Activated CD8-positive, alpha-beta memory T cell treated with anti-CD3 and anti-CD28 coated beads, Interleukin-2, amount 50 U/mL, for 24 hours (primary cell): ENCODE measurements at regions not wholly inside any gene's neighbourhood (a gene's known extent, or its start where the extent isn't known, plus 50 kb on each side); places are given as distances from the start of the nearest gene placed in this dataset.

Experiments
- DNase-seq: peaks from one replicate; pipeline ENCODE4 v3.0.0-alpha.2; 2020; ENCODE audit errors: extremely low read depth

DNA sequence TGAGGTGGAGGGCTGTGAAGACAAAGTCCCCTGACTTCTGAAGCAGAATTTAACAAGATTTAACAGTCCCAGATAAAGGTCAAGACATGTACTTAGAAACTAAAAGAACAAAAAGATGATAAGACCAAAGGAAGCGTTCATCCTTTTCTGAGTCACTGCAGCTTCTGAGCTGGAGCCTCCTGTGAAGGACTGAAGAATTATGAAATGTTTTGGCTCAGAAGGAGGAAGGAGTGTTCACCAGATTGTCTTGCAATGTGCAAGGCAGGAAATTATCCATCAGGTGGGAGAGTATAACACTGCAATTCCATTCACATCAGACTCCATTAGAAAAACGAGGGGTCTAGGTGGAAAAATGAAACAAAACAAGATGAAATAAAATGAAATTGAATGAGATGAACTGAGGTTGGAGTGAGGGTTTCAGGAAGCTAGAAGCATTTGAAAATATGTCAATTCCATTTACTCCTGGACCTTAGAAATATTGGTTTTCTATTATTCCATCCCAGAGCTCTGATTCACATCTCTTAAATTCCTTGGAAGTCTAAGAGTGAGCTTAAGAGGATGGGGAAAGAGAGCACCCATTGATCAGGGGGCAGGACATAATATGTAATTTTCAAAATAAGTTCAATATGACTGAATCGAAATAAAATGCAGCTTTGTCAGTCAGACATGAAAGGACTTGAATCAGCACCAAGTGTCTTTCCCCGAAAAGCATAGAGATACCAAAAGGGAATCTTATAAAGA, 186.1 kb upstream of the LNX1 start:
- no peak for DNase-seq

DNA sequence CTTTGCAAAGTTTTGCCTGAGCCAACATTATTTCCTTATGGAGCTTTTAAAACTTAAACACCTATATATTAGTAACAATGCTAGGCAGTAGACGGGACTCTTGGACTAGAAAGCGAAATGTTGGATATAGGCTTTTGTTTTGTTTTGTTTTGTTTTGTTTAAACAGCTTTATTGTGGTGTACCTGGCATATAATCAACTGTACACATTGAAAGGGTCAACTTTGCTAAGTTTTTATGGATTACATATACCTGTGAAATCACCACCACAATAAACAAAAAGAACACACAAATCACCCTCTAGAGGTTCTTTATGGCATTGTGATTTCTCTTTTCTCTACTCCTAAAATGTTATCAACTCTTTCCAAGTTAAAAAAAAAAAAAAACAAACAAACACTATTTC, 184.9 kb upstream of the LNX1 start:
- no peak for DNase-seq

DNA sequence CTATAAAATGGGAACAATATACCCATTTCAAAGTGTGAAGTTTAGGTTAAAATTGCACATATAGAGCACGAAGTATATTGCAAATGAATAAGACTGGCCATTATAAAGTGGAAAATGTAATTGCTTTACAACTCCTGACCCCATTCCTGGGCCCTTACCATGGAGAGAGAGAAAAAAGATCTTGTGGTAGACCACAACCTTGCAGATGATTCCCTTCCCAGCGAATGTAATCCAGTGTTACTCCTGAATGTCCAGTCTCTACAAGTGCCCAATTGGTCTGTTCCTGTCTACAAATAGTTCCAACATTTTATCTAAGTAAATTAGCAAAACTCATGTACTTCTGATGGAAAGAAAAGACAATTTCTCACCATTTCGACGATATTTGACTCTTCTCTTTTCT, 184.1 kb upstream of the LNX1 start:
- DNase-seq = no peak

DNA sequence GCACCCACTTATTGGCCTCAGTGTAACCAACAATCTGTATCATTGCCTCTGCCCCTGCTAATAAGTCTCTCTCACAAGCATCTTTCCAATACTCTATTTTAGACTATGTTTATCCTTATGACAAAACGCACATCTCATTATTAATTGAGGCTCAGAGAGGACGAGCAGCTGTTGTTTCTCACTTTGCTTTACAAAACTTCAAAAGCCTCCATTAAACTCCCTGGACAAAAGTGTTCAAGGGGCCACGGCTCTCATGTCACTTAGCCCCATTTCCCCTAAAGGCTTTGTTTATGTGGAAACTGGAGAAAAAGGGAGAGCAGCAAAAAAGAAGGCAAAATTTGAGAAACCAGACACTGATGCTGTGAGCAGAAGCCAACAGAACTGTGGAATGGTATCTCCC, 180.0 kb upstream of the LNX1 start:
- no peak for DNase-seq

DNA sequence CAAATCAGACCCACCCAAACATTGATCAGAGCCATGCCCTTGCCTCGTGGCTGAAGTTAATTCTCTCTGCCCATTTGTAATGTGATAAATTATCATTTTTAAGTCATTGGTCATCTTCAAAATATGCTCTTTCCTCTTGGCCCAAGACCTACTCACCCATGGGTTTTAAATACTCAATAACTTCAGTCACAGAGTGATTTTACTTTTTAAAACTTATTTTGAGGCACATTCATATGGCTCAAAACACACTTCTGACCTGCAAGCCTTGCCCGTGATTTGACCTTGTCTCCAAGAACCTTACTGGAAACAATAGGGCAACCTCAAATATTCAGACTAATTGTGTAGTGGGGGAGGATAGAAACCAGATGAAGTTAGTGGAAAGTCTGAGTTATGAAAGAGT, 176.2 kb upstream of the LNX1 start:
- no peak for DNase-seq

DNA sequence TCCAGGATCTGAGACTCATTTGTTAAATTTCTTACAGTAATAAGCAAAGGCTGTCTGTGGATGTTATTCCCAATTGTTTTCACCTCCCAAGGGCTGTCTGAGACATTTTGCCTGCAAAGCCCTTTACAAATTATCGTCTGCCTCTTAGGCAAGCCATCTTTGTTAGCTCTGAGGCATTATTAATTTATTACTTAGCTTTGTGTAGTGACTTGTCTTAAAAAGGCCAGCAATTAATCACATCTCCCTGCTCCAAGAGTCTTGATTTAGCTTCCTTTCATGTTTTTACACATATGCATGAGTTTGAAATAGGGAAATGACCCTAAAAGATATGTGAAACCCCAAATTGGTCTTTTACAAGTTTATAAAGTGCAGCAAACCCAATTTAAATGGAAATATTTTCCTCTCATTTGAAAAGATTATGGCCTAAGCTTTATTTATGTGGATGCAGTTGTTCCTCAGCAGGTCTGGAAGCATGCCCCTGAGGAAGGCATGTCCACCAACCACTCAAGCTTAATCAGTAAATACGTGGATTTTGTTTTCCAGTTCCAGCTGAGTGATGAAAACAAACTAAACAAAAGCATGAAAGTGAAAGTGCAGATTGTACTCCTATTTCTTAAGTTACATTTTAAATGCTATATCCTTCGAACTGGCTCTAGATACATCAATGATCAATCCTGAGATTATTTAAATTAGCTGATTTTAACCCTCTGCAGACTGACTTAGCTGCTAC, 173.6 kb upstream of the LNX1 start:
- DNase-seq = no peak

DNA sequence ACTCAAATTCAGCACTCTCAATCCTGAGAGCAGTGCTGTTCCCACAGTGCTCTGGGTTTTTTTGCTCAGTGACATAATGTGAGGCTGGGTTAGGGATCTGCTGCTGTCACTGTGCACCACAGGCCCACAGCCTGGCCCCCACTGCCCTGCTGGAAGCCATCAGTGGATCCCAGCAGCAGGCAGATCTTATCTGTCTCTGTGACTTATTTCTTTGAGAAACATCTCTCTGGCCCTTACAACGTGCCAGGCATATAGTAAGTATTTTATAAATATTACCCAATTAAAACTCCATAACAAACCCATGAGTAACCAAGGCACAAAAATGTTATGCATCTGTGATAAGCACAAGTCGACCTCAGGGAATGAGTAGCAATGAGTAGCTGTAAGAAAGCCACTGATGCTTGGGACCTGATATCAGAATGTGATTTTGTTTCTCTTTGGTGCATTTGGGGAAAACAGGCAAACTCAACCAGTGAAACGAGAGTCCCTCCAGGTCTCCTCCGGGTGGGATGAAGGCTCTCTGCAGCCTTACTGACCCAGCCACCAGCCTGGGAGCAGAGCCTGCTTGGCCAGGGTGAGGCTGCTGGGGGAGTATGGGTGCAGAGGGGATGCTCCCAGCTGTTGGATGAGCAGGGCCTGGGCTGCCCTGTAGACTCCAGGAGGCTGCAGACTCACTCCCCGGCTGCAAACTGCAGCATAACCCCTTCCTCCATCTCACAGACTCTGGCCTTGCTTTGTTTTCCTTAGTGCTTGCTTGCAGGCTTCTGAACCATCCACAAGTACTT, 172.7 kb upstream of the LNX1 start:
- DNase-seq = no peak

DNA sequence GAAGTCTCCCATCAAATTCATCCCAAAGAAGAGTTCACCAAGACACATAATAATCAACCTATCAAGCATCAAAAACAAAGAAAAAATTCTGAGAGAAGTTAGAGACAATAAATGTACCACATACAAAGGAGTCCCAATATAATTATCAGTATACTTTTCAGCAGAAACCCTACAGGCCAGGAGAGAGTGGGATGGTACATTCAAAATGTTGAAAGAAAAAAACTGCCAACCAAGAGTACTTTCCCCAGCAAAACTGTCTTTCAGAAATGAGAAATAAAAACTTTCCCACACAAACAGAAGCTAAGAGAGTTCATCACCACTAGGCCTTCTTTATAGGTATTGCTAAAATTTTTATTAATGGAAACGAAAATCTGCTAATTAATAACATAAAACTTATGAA, 164.4 kb upstream of the LNX1 start:
- DNase-seq = no peak

DNA sequence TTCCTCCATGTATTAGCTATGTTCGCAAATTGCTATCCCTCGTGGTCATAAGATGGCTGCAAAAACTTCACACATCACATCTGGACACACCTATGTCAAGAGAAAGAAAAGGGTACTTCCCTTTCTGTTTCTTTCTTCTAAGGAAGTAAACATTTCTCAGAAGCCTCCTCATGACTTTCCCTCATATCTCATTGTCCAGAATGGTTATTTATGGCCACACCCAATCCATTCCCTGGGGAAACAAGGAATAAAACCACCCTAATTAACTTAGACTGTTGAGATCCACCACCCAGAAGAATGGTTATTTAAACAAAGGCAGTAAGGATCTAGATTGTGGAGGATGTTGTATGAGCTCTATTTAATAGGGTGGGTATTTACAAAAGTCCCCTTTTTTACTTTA, 160.8 kb upstream of the LNX1 start:
- DNase-seq = no peak

DNA sequence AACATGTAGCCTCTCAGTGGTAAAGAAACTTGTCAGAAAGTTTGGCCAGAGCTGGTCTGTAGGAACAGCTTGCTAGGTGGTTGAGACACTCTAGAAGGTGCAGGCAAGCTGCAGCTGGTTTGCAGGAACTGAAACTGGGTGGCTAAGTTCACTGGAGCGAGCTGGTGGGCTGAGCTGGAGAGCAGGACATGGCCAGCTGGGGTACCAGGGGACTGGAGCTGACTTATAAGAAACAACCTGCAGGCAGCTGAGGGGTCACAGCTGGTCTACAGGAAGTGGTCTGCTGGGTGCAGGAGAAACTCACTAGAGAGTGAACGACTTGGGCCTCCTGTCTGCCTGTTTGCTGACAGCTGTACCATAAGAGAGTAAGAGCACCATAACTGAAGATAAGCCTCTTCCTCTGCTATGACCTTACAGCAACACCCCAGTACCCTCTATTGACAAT, 157.1 kb upstream of the LNX1 start:
- DNase-seq = no peak

DNA sequence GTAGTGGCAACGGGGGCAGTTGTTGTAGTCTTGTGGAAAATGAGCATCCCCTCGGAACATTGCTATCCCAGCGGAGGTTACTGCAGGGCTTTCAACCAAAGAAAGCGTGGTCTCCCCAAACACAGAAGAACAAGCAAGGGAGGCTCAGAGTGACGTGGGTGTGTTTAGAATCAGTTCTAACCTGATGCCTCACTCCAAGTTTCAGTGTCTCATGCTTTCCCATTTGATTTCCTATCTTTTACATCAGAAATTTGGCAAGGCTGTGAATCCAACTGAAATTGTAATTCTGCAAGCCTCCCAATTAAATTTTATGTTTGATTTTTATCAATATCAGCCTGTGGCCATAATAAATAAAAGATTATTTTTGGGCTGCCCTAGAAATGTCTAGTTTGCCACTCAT, 156.1 kb upstream of the LNX1 start:
- DNase-seq = no peak

DNA sequence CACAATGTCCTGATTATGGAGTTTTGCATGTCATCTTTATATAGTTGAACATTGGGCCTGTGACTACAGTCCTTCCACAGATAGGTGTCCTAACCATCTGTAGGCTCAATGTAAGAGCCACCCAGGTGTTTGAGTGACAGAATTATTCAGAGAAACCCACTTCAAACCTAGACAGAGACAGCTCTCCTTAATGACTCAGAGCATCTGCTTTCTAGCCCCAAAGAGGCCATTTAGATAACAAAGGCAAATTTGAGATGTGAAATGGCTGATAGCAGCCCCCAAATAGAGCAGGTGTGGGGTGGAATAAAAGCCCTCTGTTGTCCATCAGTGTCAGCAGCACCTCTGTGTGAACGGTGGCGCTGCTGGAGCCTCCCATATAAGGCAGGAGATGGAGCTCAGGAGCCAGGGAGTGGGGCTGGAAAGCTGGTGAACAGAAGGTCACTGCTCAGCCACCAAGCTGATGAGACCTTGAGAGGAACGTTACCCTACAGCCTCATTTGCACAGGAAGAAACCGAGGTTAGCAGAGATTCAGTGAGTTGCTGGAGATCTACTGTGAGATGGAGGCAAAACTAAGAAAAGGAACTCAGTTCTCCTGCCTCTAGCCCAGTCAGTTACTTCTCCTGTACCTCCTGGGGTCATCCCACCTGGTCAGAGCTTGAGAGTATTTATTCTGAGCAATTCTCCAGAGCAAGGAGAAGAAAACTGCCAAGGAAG, 153.3 kb upstream of the LNX1 start:
- no peak for DNase-seq

DNA sequence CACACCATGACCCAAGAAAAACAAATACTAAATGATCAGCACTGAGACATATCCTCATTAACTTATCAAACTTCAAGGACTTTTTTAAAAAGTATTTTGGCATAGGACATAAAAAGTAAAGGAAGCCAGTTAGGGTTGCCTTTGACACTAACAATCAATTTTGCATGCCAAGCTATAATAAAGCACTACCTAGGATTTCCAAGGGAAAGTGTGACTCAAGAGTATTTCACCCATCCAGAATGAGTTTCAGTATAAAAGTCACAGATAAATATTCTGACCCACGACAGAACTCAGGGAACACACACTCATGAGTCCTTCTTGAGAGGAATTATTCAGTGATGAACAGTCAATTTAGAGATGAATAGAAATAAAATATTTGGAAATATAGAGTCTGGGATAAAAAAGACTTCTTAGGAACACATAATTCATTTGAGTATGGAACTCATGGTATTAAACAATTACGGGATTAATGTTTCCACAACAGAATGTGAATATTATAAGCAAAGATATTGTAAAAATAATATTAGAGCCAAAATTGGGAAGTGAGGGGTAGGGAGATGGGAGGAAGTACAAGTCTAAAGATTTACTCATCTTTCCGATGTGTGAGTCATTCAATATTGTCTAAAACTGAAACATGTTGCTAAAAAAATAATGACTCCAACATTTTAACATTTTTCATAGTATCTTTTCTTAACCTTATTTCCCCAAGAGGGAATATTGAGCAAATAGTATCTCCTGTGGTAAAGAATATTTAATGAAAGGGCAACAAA, 143.5 kb upstream of the LNX1 start:
- no peak for DNase-seq

DNA sequence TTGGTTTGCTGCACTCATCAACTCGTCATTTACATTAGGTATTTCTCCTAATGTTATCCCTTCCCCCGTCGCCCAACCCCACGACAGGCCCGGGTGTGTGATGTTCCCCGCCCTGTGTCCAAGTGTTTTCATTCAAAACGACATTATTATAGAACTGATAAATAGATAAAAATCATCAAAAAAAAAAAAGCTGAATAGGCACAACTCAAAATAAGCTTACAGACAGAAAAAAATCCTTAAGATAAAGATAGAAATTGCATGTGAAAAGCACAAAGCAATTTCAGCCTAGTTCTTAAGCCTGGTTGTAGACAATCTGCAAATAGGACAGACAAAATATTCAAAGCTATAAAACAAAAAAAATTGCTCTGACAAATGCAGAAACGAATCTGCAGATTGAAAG, 142.9 kb upstream of the LNX1 start:
- DNase-seq = no peak

DNA sequence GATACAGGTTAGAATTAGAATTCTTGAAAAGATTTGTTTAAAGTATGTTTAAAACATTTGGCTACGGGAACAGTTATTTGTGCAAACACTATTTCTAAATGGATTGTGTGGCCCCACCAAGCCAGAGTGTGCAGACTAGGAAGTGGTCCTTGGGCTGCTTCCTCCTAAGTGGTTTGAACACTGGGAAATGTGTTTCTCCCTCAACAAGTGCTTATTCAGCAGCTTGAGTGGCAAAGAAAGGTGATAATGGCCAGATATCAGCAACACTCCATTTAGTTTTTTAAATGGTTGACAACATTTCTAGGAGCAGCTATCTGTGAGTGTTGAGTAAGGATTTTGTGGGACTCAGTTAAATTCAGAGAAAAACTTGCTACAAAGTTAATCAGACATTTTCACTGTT, 141.4 kb upstream of the LNX1 start:
- DNase-seq = no peak

DNA sequence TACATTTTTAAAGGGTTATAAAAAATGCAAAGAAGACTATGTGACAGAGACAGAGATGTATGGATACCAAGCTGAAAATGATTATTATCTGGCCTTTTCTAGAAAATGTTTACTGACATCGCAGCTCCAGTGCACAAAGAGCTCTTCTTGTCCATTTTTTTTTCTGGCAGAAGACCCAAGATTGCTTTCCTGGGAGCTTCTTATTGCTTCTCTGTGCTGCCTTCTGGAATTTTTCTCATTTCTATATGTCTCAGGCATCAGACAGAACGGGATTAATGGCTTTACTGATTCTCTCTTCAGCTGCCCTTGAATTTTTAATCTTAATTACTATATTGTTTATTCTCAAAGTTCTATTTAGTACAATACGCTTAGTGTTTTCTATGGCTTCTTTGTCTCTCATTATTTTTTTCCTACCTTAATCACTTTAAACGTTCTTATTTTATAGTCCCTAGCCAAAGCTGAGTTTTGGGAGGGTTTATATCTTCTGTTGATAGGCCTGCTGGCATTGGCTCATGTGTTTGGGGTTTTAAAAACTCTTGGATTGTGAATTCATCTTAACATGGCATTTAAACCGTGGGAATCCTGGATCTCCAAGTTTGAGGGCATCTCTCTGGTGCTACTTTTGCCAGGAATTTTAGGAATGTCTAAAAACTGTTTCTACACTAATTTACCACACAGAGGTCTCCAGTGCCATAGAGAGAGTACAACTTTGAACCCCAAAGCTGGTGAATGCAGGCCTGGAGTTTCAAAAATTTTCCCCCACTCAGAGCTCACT, 138.9 kb upstream of the LNX1 start:
- DNase-seq = no peak

DNA sequence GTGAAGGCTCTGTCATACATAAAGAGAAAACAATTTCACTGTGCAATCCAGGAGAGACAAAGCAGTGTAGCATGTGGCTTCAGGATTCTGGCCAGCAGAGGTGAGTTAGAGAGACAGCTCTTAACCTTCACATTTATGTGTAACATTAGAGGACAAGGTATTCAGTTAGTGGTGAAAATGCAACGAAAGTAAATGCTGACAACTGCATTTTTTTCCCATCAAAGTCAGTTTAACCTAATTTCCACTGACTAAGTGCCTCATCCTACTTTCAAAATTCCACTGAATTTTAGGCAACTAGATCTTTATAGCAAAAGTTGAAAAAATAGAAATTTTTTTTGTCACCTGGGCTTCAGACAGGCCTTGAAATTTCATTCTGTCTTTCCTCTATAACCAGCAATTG, 130.8 kb upstream of the LNX1 start:
- no peak for DNase-seq

DNA sequence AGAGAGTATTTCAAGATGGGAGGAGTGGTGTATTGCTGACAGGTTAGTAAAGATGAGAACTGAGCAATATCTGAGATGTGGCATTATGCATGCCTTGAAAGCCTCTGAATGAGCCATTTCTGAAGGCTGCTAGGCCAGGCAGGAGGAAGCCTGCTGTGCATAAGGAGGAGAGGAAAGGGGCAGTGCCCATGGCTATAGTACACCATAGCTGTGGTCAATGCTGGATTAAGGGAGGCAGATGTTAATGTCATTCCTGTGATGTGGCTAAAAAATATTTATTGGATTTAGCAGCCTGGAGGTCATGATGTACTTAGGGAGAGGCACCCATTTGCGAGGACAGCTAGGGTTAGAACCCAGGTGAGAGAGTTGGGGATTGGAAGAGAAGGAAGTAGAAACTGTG, 130.0 kb upstream of the LNX1 start:
- no peak for DNase-seq

DNA sequence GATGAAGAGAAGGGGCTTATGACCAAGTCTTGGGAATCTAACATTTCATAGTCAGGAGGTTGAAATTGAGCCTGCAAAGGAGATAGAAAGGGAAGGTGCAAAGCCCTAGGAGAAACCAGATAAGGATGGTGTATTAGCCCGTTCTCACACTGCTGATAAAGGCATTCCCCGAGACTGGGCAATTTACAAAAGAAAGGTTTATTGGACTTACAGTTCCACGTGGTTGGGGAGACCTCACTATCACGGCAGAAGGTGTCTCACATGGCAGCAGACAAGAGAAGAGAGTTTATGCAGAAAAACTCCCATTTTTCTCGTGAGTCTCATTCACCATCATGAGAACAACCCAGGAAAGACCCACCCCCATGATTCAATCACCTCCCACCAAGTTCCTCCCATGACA, 129.5 kb upstream of the LNX1 start:
- DNase-seq = no peak

DNA sequence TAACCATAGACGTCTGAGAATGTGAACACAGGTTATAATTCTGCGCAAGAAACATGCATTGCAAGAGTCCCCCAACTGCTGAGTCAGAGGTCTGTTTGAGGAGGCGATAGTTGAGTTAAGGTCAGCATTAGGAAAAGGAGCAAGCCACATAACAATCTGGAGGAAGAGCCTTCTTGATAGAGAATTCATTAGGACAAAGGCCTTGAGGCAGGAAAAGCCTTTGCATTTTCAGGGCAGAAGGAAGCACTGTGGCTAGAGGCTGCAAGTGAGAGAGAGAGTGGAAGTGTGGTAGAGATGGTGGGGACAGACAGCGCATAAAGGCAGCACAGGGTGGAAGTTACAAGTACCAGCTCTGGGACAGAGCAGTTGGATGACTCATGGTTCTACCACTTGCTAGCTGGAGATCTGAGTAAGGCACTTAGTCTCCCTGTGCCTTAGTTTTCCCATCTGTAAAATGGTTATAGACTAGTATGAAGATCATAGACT, 125.8 kb upstream of the LNX1 start:
- no peak for DNase-seq
